HUES6 (cell line): ENCODE measurements at regions not wholly inside any gene's neighbourhood (a gene's known extent, or its start where the extent isn't known, plus 50 kb on each side); places are given as distances from the start of the nearest gene placed in this dataset.
"Not testable (repeated sequence)": the region's sequence is repeated elsewhere in the genome, so short reads cannot be mapped to it uniquely, and the experiment has no call there.

ENCODE experiments used
- H3K27ac ChIP-seq: 2 replicates; pipeline ENCODE4 v1.7.0; 2013; ENCODE audit warnings: low read depth, mild to moderate bottlenecking, low read length, inconsistent platforms
- H3K27me3 ChIP-seq: 2 replicates; pipeline ENCODE4 v1.6.1; 2013; ENCODE audit warnings: low read length; ENCODE audit not compliant: control insufficient read depth, insufficient read depth
- H3K36me3 ChIP-seq: 2 replicates; pipeline ENCODE4 v1.6.1; 2013; ENCODE audit warnings: low read length; ENCODE audit not compliant: control insufficient read depth, insufficient read depth
- H3K4me1 ChIP-seq: 2 replicates; pipeline ENCODE4 v1.6.1; 2013; ENCODE audit warnings: low read length; ENCODE audit not compliant: control insufficient read depth, insufficient read depth
- H3K4me3 ChIP-seq: 2 replicates; pipeline ENCODE4 v1.5.1; 2013; ENCODE audit warnings: low read depth, low read length
- H3K9ac ChIP-seq: one replicate; pipeline ENCODE4 v1.6.1; 2013; ENCODE audit warnings: mild to moderate bottlenecking, low read length
- H3K9me3 ChIP-seq: 2 replicates; pipeline ENCODE4 v1.6.1; 2013; ENCODE audit warnings: low read depth, low read length; ENCODE audit not compliant: control insufficient read depth, insufficient read depth

- not testable (repeated sequence) for H3K9me3 ChIP-seq, H3K4me1 ChIP-seq, H3K27me3 ChIP-seq, H3K4me3 ChIP-seq, H3K9ac ChIP-seq, H3K27ac ChIP-seq, H3K36me3 ChIP-seq
Observed at GRCh38 chr11:39620309-39620708, 1839.1 kb downstream of the LRRC4C start.

GRCh38 chr11:39617971-39618370 lies 1841.5 kb downstream of the LRRC4C start:
- Histone ChIP-seq H3K4me3 (no peak overlapping the region), H3K9ac (no peak overlapping the region), H3K4me1 (no peaks in the 10 kb centered on the region), H3K9me3 (peaks cover 4% of the 10 kb centered on the region; the same call in 1 of the 2 replicates), H3K27me3 (no peaks in the 10 kb centered on the region), H3K27ac (no peak overlapping the region), H3K36me3 (no peaks in the 10 kb centered on the region)

GRCh38 chr11:39589391-39589790 lies 1870.1 kb downstream of the LRRC4C start:
- Histone ChIP-seq H3K9me3 (no peaks in the 10 kb centered on the region), H3K9ac (no peak overlapping the region), H3K27me3 (no peaks in the 10 kb centered on the region), H3K36me3 (no peaks in the 10 kb centered on the region), H3K4me1 (no peaks in the 10 kb centered on the region), H3K4me3 (no peak overlapping the region), H3K27ac (no peak overlapping the region)

GRCh38 chr11:39586036-39586435 lies 1873.4 kb downstream of the LRRC4C start:
- Histone ChIP-seq H3K4me3 (no peak overlapping the region), H3K27ac (no peak overlapping the region), H3K9ac (no peak overlapping the region), H3K9me3 (no peaks in the 10 kb centered on the region), H3K36me3 (no peaks in the 10 kb centered on the region), H3K27me3 (no peaks in the 10 kb centered on the region), H3K4me1 (no peaks in the 10 kb centered on the region)

- H3K4me1 ChIP-seq: no peaks in the 10 kb centered on the region
- H3K36me3 ChIP-seq: no peaks in the 10 kb centered on the region
- H3K4me3 ChIP-seq: no peak overlapping the region
- H3K27me3 ChIP-seq: no peaks in the 10 kb centered on the region
- H3K27ac ChIP-seq: no peak overlapping the region
- no peak overlapping the region for H3K9ac ChIP-seq
- H3K9me3 ChIP-seq: 0 out of 2 replicates have a peak, but pooled peaks cover 1% of the 10 kb centered on the region
Observed at GRCh38 chr11:39571081-39571480, 1888.4 kb downstream of the LRRC4C start.

GRCh38 chr11:39570526-39570925 lies 1888.9 kb downstream of the LRRC4C start:
- Histone ChIP-seq H3K9me3 (0 out of 2 replicates have a peak, but pooled peaks cover 3% of the 10 kb centered on the region), H3K4me3 (no peak overlapping the region), H3K27ac (no peak overlapping the region), H3K9ac (no peak overlapping the region), H3K36me3 (no peaks in the 10 kb centered on the region), H3K4me1 (no peaks in the 10 kb centered on the region), H3K27me3 (no peaks in the 10 kb centered on the region)

GRCh38 chr11:39569789-39570188 lies 1889.7 kb downstream of the LRRC4C start:
- Histone ChIP-seq H3K4me3 (no peak overlapping the region), H3K27me3 (no peaks in the 10 kb centered on the region), H3K27ac (no peak overlapping the region), H3K9me3 (0 out of 2 replicates have a peak, but pooled peaks cover 3% of the 10 kb centered on the region), H3K4me1 (no peaks in the 10 kb centered on the region), H3K9ac (no peak overlapping the region), H3K36me3 (no peaks in the 10 kb centered on the region)

GRCh38 chr11:39542460-39542859 lies 1917.0 kb downstream of the LRRC4C start:
- Histone ChIP-seq H3K9me3 (no peaks in the 10 kb centered on the region), H3K4me1 (peaks cover 12% of the 10 kb centered on the region), H3K4me3 (peak overlapping the region; percentile 26; the same call in 1 of the 2 replicates), H3K27ac (no peak overlapping the region), H3K27me3 (no peaks in the 10 kb centered on the region), H3K9ac (peak overlapping the region; percentile 35), H3K36me3 (no peaks in the 10 kb centered on the region)

GRCh38 chr11:39541945-39542351 lies 1917.5 kb downstream of the LRRC4C start:
- H3K9me3 ChIP-seq: no peaks in the 10 kb centered on the region

GRCh38 chr11:39536323-39536722 lies 1923.1 kb downstream of the LRRC4C start:
- H3K9me3 ChIP-seq, H3K4me3 ChIP-seq, H3K4me1 ChIP-seq, H3K36me3 ChIP-seq, H3K27ac ChIP-seq, H3K27me3 ChIP-seq, H3K9ac ChIP-seq: not testable (repeated sequence)

More at GRCh38 chr11:39541945-39542351, 1917.5 kb downstream of the LRRC4C start:
- Histone ChIP-seq H3K27ac (no peak overlapping the region), H3K4me3 (peak overlapping the region; percentile 26; the same call in 1 of the 2 replicates), H3K4me1 (peaks cover 12% of the 10 kb centered on the region), H3K27me3 (no peaks in the 10 kb centered on the region), H3K9ac (peak overlapping the region; percentile 35), H3K36me3 (no peaks in the 10 kb centered on the region)
